Gastrocnemius medialis (tissue), 4 donors: ENCODE measurements at regions not wholly inside any gene's neighbourhood (a gene's known extent, or its start where the extent isn't known, plus 50 kb on each side); places are given as distances from the start of the nearest gene placed in this dataset.

ENCODE experiments used
- CTCF ChIP-seq, 5 experiments: fragments of 450-650 bp in 3 of 5; fragments of 200-600 bp in 2 of 5; sonication (generic) in 2 of 5; IDR thresholded peaks in 4 of 5; conservative IDR thresholded peaks in 1 of 5; 1 replicate in 4 of 5; 2 replicates in 1 of 5; pipeline ENCODE4 v1.5.1; 2016 to 2019; ENCODE audit warnings: antibody characterized with exemption in 5 of 5, mild to moderate bottlenecking in 3 of 5, moderate library complexity in 3 of 5
- POLR2A ChIP-seq, 2 donors: fragments of 450-650 bp; IDR thresholded peaks; one replicate each; pipeline ENCODE4 v1.6.1; 2017; ENCODE audit warnings: antibody characterized with exemption in 2 of 2, mild to moderate bottlenecking in 2 of 2, moderate library complexity in 2 of 2

DNA sequence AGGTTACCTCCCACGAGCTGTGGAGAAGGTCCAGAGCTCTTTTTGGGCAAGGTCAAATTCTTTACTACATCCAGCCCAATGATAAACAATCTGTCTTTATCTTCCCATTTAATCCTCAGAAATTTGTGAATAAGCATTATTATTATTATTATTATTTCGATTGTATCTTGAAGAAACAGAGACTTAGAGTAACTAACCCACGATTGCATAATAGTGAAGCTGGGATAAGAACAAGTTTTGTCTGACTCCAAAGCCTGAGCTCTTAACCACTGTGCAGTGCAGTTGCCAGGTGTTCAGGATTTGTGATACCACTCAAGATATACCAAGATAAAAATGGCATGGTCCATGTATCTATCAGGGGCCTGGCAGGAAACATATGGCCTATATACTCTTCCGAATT, 166.5 kb upstream of the LDB2 start:
- TF ChIP-seq CTCF (IDR thresholded peaks at IDR 0.05 in 4 of 5, conservative IDR thresholded peaks at IDR 0.05 in 1 of 5) = no peak
- TF ChIP-seq POLR2A (IDR thresholded peaks at IDR 0.05) = no peak
